ENCODE measurements at regions not wholly inside any gene's neighbourhood (a gene's known extent, or its start where the extent isn't known, plus 50 kb on each side); places are given as distances from the start of the nearest gene placed in this dataset.

- no peaks in the 10 kb centered on the region for H3K36me3 Mint-ChIP-seq (ENCODE audit: unreplicated experiment)
- TF ChIP-seq CTCF (IDR thresholded peaks at IDR 0.05) = no peak
- no peaks in the 10 kb centered on the region for H3K4me1 Mint-ChIP-seq (ENCODE audit: unreplicated experiment)
- H3K27me3 Mint-ChIP-seq (ENCODE audit: unreplicated experiment) = no peaks in the 10 kb centered on the region
- DNase-seq (ENCODE audit: extremely low spot score, unreplicated experiment) = no peak
- H3K27ac Mint-ChIP-seq (ENCODE audit: unreplicated experiment) = no peak overlapping the region
- H3K9me3 Mint-ChIP-seq (ENCODE audit: unreplicated experiment) = peaks cover 3% of the 10 kb centered on the region
- no peak overlapping the region for H3K4me3 Mint-ChIP-seq (ENCODE audit: unreplicated experiment)
Observed at GRCh38 chr6:23457321-23457720, 668.7 kb upstream of the NRSN1 start.

GRCh38 chr6:23465912-23466311 lies 660.1 kb upstream of the NRSN1 start:
- peaks cover 5% of the 10 kb centered on the region for H3K9me3 Mint-ChIP-seq (ENCODE audit: unreplicated experiment)
- peaks cover 12% of the 10 kb centered on the region for H3K27me3 Mint-ChIP-seq (ENCODE audit: unreplicated experiment)
- DNase-seq (ENCODE audit: extremely low spot score, unreplicated experiment) = no peak
- TF ChIP-seq CTCF (IDR thresholded peaks at IDR 0.05) = no peak
- H3K4me1 Mint-ChIP-seq (ENCODE audit: unreplicated experiment) = no peaks in the 10 kb centered on the region
- H3K36me3 Mint-ChIP-seq (ENCODE audit: unreplicated experiment) = no peaks in the 10 kb centered on the region
- no peak overlapping the region for H3K27ac Mint-ChIP-seq (ENCODE audit: unreplicated experiment)
- H3K4me3 Mint-ChIP-seq (ENCODE audit: unreplicated experiment) = no peak overlapping the region

- peaks cover 8% of the 10 kb centered on the region for H3K9me3 Mint-ChIP-seq (ENCODE audit: unreplicated experiment)
- H3K27ac Mint-ChIP-seq (ENCODE audit: unreplicated experiment) = no peak overlapping the region
- no peak overlapping the region for H3K4me3 Mint-ChIP-seq (ENCODE audit: unreplicated experiment)
- H3K4me1 Mint-ChIP-seq (ENCODE audit: unreplicated experiment) = no peaks in the 10 kb centered on the region
- TF ChIP-seq CTCF (IDR thresholded peaks at IDR 0.05) = no peak
- no peaks in the 10 kb centered on the region for H3K36me3 Mint-ChIP-seq (ENCODE audit: unreplicated experiment)
- no peak for DNase-seq (ENCODE audit: extremely low spot score, unreplicated experiment)
- H3K27me3 Mint-ChIP-seq (ENCODE audit: unreplicated experiment) = peaks cover 8% of the 10 kb centered on the region
Observed at GRCh38 chr6:23477586-23477985, 648.4 kb upstream of the NRSN1 start.

- no peak for DNase-seq (ENCODE audit: extremely low spot score, unreplicated experiment)
- TF ChIP-seq CTCF (IDR thresholded peaks at IDR 0.05) = no peak
- H3K27me3 Mint-ChIP-seq (ENCODE audit: unreplicated experiment) = peaks cover 8% of the 10 kb centered on the region
- no peak overlapping the region for H3K4me3 Mint-ChIP-seq (ENCODE audit: unreplicated experiment)
- no peaks in the 10 kb centered on the region for H3K36me3 Mint-ChIP-seq (ENCODE audit: unreplicated experiment)
- H3K9me3 Mint-ChIP-seq (ENCODE audit: unreplicated experiment) = peaks cover 4% of the 10 kb centered on the region
- H3K4me1 Mint-ChIP-seq (ENCODE audit: unreplicated experiment) = no peaks in the 10 kb centered on the region
- H3K27ac Mint-ChIP-seq (ENCODE audit: unreplicated experiment) = no peak overlapping the region
Observed at GRCh38 chr6:23478312-23478711, 647.7 kb upstream of the NRSN1 start.

- DNase-seq (ENCODE audit: extremely low spot score, unreplicated experiment) = no peak
- Mint-ChIP-seq H3K27me3 (ENCODE audit: unreplicated experiment) (peaks cover 2% of the 10 kb centered on the region), H3K9me3 (ENCODE audit: unreplicated experiment) (peaks cover 3% of the 10 kb centered on the region), H3K36me3 (ENCODE audit: unreplicated experiment) (no peaks in the 10 kb centered on the region), H3K27ac (ENCODE audit: unreplicated experiment) (no peak overlapping the region), H3K4me3 (ENCODE audit: unreplicated experiment) (no peak overlapping the region), H3K4me1 (ENCODE audit: unreplicated experiment) (peaks cover 2% of the 10 kb centered on the region)
- TF ChIP-seq CTCF (IDR thresholded peaks at IDR 0.05) = no peak
Observed at GRCh38 chr6:23483896-23484295, 642.1 kb upstream of the NRSN1 start.

Data from osteocyte (in vitro differentiated cells).